HL-60 (cell line): ENCODE measurements at regions not wholly inside any gene's neighbourhood (a gene's known extent, or its start where the extent isn't known, plus 50 kb on each side); places are given as distances from the start of the nearest gene placed in this dataset.

Experiments
- DNase-seq, 2 experiments: peaks; one replicate each; pipeline ENCODE4 v3.0.0-alpha.2; 2010 to 2020; ENCODE audit warnings: low read depth in 1 of 2, low spot score in 1 of 2
- H3K27ac ChIP-seq: fragments of 250-450 bp; sonication (Bioruptor Pico); replicated peaks from 2 replicates; pipeline ENCODE4 v1.5.1; 2020; ENCODE audit warnings: mild to moderate bottlenecking, moderate library complexity
- H3K27me3 ChIP-seq: fragments of 250-450 bp; sonication (Bioruptor Pico); 2 replicates; pipeline ENCODE4 v1.5.1; 2021; ENCODE audit warnings: mild to moderate bottlenecking, moderate library complexity; ENCODE audit not compliant: insufficient read depth, poor library complexity, severe bottlenecking
- H3K4me3 ChIP-seq: replicated peaks from 2 replicates; pipeline ENCODE4 v1.5.1; 2011; ENCODE audit warnings: mild to moderate bottlenecking, control low read depth, low read length; ENCODE audit not compliant: insufficient read depth
- CTCF ChIP-seq: IDR thresholded peaks from one replicate; pipeline ENCODE4 v1.5.1; 2011; ENCODE audit warnings: low read length, control low read depth, inconsistent platforms; ENCODE audit not compliant: insufficient read depth
- GABPA ChIP-seq: IDR thresholded peaks from 2 replicates; pipeline ENCODE4 v1.6.1; 2012; ENCODE audit warnings: low read depth
- POLR2AphosphoS5 ChIP-seq: IDR thresholded peaks from 2 replicates; pipeline ENCODE4 v1.6.1; 2012; ENCODE audit warnings: low read depth
- REST ChIP-seq: IDR thresholded peaks from 2 replicates; pipeline ENCODE4 v1.6.1; 2012; ENCODE audit warnings: low read depth; ENCODE audit not compliant: insufficient replicate concordance
- SPI1 ChIP-seq: IDR thresholded peaks from 2 replicates; pipeline ENCODE4 v1.6.1; 2012; ENCODE audit warnings: low read depth, mild to moderate bottlenecking, borderline replicate concordance

- H3K27me3 ChIP-seq: no peaks in the 10 kb centered on the region
- TF ChIP-seq GABPA (no peak), CTCF (no peak)
- no peak for DNase-seq
- H3K27ac ChIP-seq: no peak overlapping the region
- H3K4me3 ChIP-seq: no peak overlapping the region
Observed at GRCh38 chr1:188988589-188988988, 1489.1 kb downstream of the BRINP3 start.

- no peak for DNase-seq
- TF ChIP-seq GABPA (no peak), REST (no peak), POLR2AphosphoS5 (no peak), CTCF (no peak)
- H3K27me3 ChIP-seq: no peaks in the 10 kb centered on the region
- no peak overlapping the region for H3K4me3 ChIP-seq
- H3K27ac ChIP-seq: no peak overlapping the region
Observed at GRCh38 chr1:188991221-188991930, 1486.3 kb downstream of the BRINP3 start.

- no peak for DNase-seq
- H3K4me3 ChIP-seq: no peak overlapping the region
- no peak for TF ChIP-seq CTCF
- TF ChIP-seq GABPA: no peak
- no peak for TF ChIP-seq POLR2AphosphoS5
- TF ChIP-seq REST: no peak
- H3K27ac ChIP-seq: no peak overlapping the region
- H3K27me3 ChIP-seq: no peaks in the 10 kb centered on the region
Observed at GRCh38 chr1:189007824-189008223, 1469.8 kb downstream of the BRINP3 start.

GRCh38 chr1:189021577-189021976, 1456.1 kb downstream of the BRINP3 start:
- no peak overlapping the region for H3K27ac ChIP-seq
- TF ChIP-seq GABPA (no peak), REST (no peak), CTCF (no peak), POLR2AphosphoS5 (no peak), SPI1 (no peak)
- H3K4me3 ChIP-seq: no peak overlapping the region
- H3K27me3 ChIP-seq: no peaks in the 10 kb centered on the region
- no peak for DNase-seq
